Endodermal cell (in vitro differentiated cells): ENCODE measurements at regions not wholly inside any gene's neighbourhood (a gene's known extent, or its start where the extent isn't known, plus 50 kb on each side); places are given as distances from the start of the nearest gene placed in this dataset.

ENCODE experiments used
- DNase-seq: peaks from one replicate; pipeline ENCODE4 v3.0.0-alpha.2; 2017
- H3K27ac ChIP-seq: 2 replicates; pipeline ENCODE4 v1.5.1; 2013; ENCODE audit warnings: mild to moderate bottlenecking, low read depth, low read length, moderate library complexity
- H3K27me3 ChIP-seq: 2 replicates; pipeline ENCODE4 v1.6.1; 2013; ENCODE audit warnings: mild to moderate bottlenecking, low read length, moderate library complexity; ENCODE audit not compliant: insufficient read depth, control insufficient read depth, poor library complexity, severe bottlenecking
- H3K36me3 ChIP-seq: 2 replicates; pipeline ENCODE4 v1.7.0; 2013; ENCODE audit warnings: mild to moderate bottlenecking, low read length, moderate library complexity; ENCODE audit not compliant: control insufficient read depth, insufficient read depth
- H3K4me1 ChIP-seq: one replicate; pipeline ENCODE4 v1.7.0; 2013; ENCODE audit warnings: low read length; ENCODE audit not compliant: control insufficient read depth, insufficient read depth
- H3K4me3 ChIP-seq: 2 replicates; pipeline ENCODE4 v1.5.1; 2013; ENCODE audit warnings: mild to moderate bottlenecking, low read length, moderate library complexity
- H3K9ac ChIP-seq: 2 replicates; pipeline ENCODE4 v1.6.1; 2013; ENCODE audit warnings: mild to moderate bottlenecking, low read length, moderate library complexity; ENCODE audit not compliant: poor library complexity, severe bottlenecking; ENCODE audit errors: extremely low read depth
- H3K9me3 ChIP-seq: 2 replicates; pipeline ENCODE4 v1.6.1; 2013; ENCODE audit warnings: mild to moderate bottlenecking, low read length, moderate library complexity; ENCODE audit not compliant: control insufficient read depth
- H3K27ac Mint-ChIP-seq: 2 replicates; pipeline ENCODE4 v1.8.0; 2020; ENCODE audit warnings: mixed read lengths
- H3K27me3 Mint-ChIP-seq: 2 replicates; pipeline ENCODE4 v1.8.0; 2021; ENCODE audit warnings: mild to moderate bottlenecking, mixed read lengths; ENCODE audit not compliant: insufficient read depth
- H3K36me3 Mint-ChIP-seq: 2 replicates; pipeline ENCODE4 v1.8.0; 2020; ENCODE audit warnings: low read depth, mixed read lengths
- H3K4me1 Mint-ChIP-seq: 2 replicates; pipeline ENCODE4 v1.8.0; 2020; ENCODE audit warnings: mixed read lengths
- H3K4me3 Mint-ChIP-seq: 2 replicates; pipeline ENCODE4 v1.8.0; 2020; ENCODE audit warnings: mild to moderate bottlenecking, moderate library complexity, mixed read lengths
- H3K9me3 Mint-ChIP-seq: 2 replicates; pipeline ENCODE4 v1.8.0; 2020; ENCODE audit warnings: mild to moderate bottlenecking, mixed read lengths
- CTCF ChIP-seq: fragments of 200-600 bp; sonication (generic); conservative IDR thresholded peaks from 2 replicates; pipeline ENCODE4 v1.5.0; 2021; ENCODE audit warnings: antibody characterized with exemption, mild to moderate bottlenecking
- WGBS, 2 experiments: methylation state at CpG; one replicate each; pipeline versions ENCODE4 v1.1.5 to v1.1.7; 2013; ENCODE audit warnings: missing lambda C conversion rate in 2 of 2, mixed read lengths in 1 of 2; ENCODE audit not compliant: insufficient coverage in 1 of 2, insufficient read length in 1 of 2; 5-methylcytosine and 5-hydroxymethylcytosine counted together

DNA sequence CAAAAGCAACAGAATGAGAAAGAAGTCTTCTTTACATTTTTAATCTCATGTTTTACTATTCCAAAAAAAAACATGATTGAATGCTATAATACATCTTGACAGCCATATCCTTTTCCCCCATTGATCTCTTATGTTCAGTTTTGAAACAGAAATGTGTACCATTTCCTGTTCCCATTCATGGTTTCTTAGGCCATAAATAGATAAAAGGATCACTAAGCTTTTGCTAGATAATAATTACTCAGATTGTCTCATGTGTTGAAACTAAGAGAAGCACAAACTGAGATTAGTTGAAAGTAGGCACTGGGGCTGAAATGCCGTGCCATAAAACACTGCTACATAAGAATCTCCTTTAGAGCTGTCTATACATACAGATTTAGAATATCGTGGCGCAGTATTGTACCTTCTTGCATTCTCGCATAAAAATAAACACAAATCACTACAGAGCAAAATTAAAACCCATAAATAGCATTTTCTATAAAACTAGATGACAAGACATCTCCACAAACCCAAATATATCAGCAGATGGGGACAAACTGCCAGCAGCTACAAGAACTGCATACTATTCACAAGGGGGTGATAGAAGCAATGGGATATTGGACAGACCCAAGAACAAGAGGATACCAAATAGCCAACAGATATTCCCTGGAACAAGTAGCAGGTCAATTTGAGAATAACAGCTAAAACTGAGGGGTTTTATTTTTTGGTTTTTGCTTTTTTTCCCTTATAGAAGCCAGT, 405.3 kb upstream of the PRMT6 start:
- Histone ChIP-seq H3K36me3 (no peaks in the 10 kb centered on the region), H3K27ac (no peak overlapping the region), H3K4me3 (no peak overlapping the region), H3K4me1 (no peaks in the 10 kb centered on the region), H3K27me3 (no peaks in the 10 kb centered on the region), H3K9me3 (no peaks in the 10 kb centered on the region), H3K9ac (no peak overlapping the region)
- no peak overlapping the region for H3K4me3 Mint-ChIP-seq
- peaks cover 8% of the 10 kb centered on the region for H3K4me1 Mint-ChIP-seq
- TF ChIP-seq CTCF = no peak
- no peak overlapping the region for H3K27ac Mint-ChIP-seq
- H3K36me3 Mint-ChIP-seq = no peaks in the 10 kb centered on the region
- no peaks in the 10 kb centered on the region for H3K27me3 Mint-ChIP-seq
- WGBS, 2 experiments = 88% methylated on average over 4 of the region's 4 CpGs; no CpG with 5 or more reads in 1 of the 2 experiments
- peaks cover 5% of the 10 kb centered on the region for H3K9me3 Mint-ChIP-seq
- no peak for DNase-seq

DNA sequence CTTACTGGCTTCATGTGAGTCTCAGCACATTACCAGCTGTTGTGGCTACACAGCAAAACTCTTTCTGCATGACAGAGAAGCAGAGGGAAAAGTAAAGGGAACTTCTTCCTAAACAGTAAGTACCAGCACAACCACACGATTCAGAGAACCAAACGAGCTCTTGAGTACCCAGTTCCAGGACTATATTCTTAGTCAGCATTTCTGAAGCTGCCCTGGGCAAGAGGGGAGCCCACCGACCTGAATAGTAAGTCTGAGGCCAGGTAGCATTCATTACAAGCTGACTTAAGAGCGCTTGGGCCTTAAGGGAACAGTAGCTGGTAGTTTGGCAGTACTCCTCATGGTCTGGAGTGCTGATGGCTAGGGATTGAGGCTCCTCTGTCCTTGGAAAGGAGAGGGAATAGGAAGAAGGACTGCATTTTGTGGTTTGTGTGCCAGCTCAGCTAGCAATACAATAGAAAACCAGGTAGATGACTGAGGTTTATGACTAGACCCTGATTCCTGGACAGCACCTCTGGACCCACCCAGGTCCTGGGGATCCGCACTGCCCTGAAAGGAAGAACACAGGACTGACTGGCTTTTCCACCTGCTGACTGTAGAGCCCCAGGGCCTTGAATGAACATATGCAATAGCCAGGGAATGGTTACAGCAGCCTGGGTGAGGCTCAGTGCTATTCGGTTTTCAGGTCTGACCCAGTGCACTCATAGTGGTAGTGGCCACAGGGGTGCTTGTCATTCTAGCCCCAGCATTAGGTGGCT, 396.8 kb upstream of the PRMT6 start:
- Mint-ChIP-seq H3K9me3 (peaks cover 40% of the 10 kb centered on the region), H3K4me1 (no peaks in the 10 kb centered on the region), H3K27ac (no peak overlapping the region), H3K27me3 (no peaks in the 10 kb centered on the region), H3K36me3 (no peaks in the 10 kb centered on the region), H3K4me3 (no peak overlapping the region)
- peaks cover 13% of the 10 kb centered on the region for H3K9me3 ChIP-seq
- H3K27ac ChIP-seq = no peak overlapping the region
- H3K9ac ChIP-seq = no peak overlapping the region
- no peak overlapping the region for H3K4me3 ChIP-seq
- 89 to 91% methylated on average over 3 to 6 of the region's 6 CpGs for WGBS, 2 experiments
- H3K36me3 ChIP-seq = no peaks in the 10 kb centered on the region
- no peaks in the 10 kb centered on the region for H3K4me1 ChIP-seq
- no peak for DNase-seq
- no peaks in the 10 kb centered on the region for H3K27me3 ChIP-seq
- no peak for TF ChIP-seq CTCF

DNA sequence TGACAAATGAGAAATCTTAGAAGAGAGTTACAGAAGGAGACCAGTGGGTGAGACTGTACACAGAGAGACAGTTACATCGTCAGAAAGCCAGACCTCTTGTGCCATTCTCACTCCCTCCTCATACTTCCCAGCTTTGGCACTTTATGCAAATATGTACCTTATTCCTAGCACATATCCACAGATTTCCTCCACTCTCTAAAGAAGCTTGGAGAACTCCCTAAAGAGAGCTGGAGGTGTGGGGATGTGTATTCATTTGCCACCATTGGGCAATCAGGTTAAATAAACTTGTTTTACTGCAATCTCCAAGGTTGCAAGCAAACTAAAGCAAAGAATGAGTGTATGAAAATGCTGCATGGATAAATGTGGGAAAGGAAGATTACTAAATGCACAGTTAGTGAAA, 380.9 kb upstream of the PRMT6 start:
- no peaks in the 10 kb centered on the region for H3K27me3 ChIP-seq
- Mint-ChIP-seq H3K4me3 (no peak overlapping the region), H3K9me3 (no peaks in the 10 kb centered on the region), H3K27me3 (no peaks in the 10 kb centered on the region), H3K27ac (no peak overlapping the region), H3K4me1 (peaks cover under 1% of the 10 kb centered on the region), H3K36me3 (no peaks in the 10 kb centered on the region)
- no peak overlapping the region for H3K9ac ChIP-seq
- TF ChIP-seq CTCF = no peak
- no peak for DNase-seq
- H3K27ac ChIP-seq = no peak overlapping the region
- no peaks in the 10 kb centered on the region for H3K36me3 ChIP-seq
- H3K4me3 ChIP-seq = no peak overlapping the region
- no peaks in the 10 kb centered on the region for H3K9me3 ChIP-seq
- WGBS, 2 experiments = 89% methylated on average over 1 of the region's 1 CpG; no CpG with 5 or more reads in 1 of the 2 experiments
- no peaks in the 10 kb centered on the region for H3K4me1 ChIP-seq
